WTC11 (cell line): ENCODE measurements at regions not wholly inside any gene's neighbourhood (a gene's known extent, or its start where the extent isn't known, plus 50 kb on each side); places are given as distances from the start of the nearest gene placed in this dataset.
"Not testable (repeated sequence)": the region's sequence is repeated elsewhere in the genome, so short reads cannot be mapped to it uniquely, and the experiment has no call there.

Source experiments
- ATAC-seq: fragments of 200-7000 bp; cut with Tn5 transposase; 2 replicates; pipeline ENCODE4 v1.10.0; 2021; ENCODE audit warnings: mild to moderate bottlenecking, moderate library complexity
- CTCF ChIA-PET: fragments of 300-600 bp; sonication (Branson Sonifier 250); formaldehyde crosslinking; loops from one replicate; lab custom pipeline; 2021; ENCODE audit warnings: antibody characterized with exemption; lab: Charles Lee
- POLR2A ChIA-PET: fragments of 350-600 bp; sonication (Branson Sonifier 250); formaldehyde crosslinking; loops from one replicate; lab custom pipeline; 2021; ENCODE audit warnings: antibody characterized with exemption; lab: Charles Lee
- DNase-seq: peaks from one replicate; pipeline ENCODE4 v3.0.0; 2021; ENCODE audit warnings: low spot score
- H3K27ac Mint-ChIP-seq: 2 replicates; pipeline ENCODE4 v1.8.0; 2021; ENCODE audit warnings: mixed read lengths
- H3K27me3 Mint-ChIP-seq: 2 replicates; pipeline ENCODE4 v1.8.0; 2021; ENCODE audit warnings: low read depth, mild to moderate bottlenecking, moderate library complexity, mixed read lengths
- H3K36me3 Mint-ChIP-seq: 2 replicates; pipeline ENCODE4 v1.8.0; 2021; ENCODE audit warnings: mixed read lengths
- H3K4me1 Mint-ChIP-seq: 2 replicates; pipeline ENCODE4 v1.8.0; 2022; ENCODE audit warnings: mixed read lengths
- H3K4me3 Mint-ChIP-seq: 2 replicates; pipeline ENCODE4 v1.8.0; 2021; ENCODE audit warnings: mild to moderate bottlenecking, moderate library complexity, mixed read lengths
- H3K9me3 Mint-ChIP-seq: 2 replicates; pipeline ENCODE4 v1.8.0; 2021; ENCODE audit warnings: mixed read lengths
- CBFB ChIP-seq: sonication (generic); formaldehyde crosslinking; IDR thresholded peaks from 2 replicates; pipeline ENCODE4 v1.8.1; 2022; ENCODE audit warnings: mild to moderate bottlenecking, low read depth, missing genetic modification reagents
- ETV6 ChIP-seq: sonication (generic); formaldehyde crosslinking; IDR thresholded peaks from 2 replicates; pipeline ENCODE4 v1.8.1; 2022; ENCODE audit warnings: mild to moderate bottlenecking, missing genetic modification reagents
- GABPB1 ChIP-seq: sonication (generic); formaldehyde crosslinking; IDR thresholded peaks from 2 replicates; pipeline ENCODE4 v1.8.1; 2023; ENCODE audit warnings: mild to moderate bottlenecking, missing genetic modification reagents
- MXD4 ChIP-seq: fragments of 250-450 bp; sonication (Bioruptor Pico); IDR thresholded peaks from 2 replicates; pipeline ENCODE4 v1.8.0; 2021; ENCODE audit warnings: mild to moderate bottlenecking, moderate library complexity, borderline replicate concordance
- NFATC4 ChIP-seq: fragments of 250-450 bp; sonication (Bioruptor Pico); IDR thresholded peaks from 2 replicates; pipeline ENCODE4 v1.9.0; 2021; ENCODE audit warnings: mild to moderate bottlenecking
- NR1H2 ChIP-seq: sonication (generic); formaldehyde crosslinking; IDR thresholded peaks from 2 replicates; pipeline ENCODE4 v1.9.0; 2021; ENCODE audit warnings: mild to moderate bottlenecking, moderate library complexity, missing genetic modification reagents
- NR3C1 ChIP-seq: sonication (generic); formaldehyde crosslinking; conservative IDR thresholded peaks from 2 replicates; pipeline ENCODE4 v1.8.1; 2023; ENCODE audit warnings: low read depth, mild to moderate bottlenecking, missing genetic modification reagents
- TEAD1 ChIP-seq: sonication (generic); formaldehyde crosslinking; IDR thresholded peaks from 2 replicates; pipeline ENCODE4 v1.8.0; 2022; ENCODE audit warnings: mild to moderate bottlenecking, missing genetic modification reagents
- ZNF219 ChIP-seq: sonication (generic); formaldehyde crosslinking; IDR thresholded peaks from 2 replicates; pipeline ENCODE4 v1.8.0; 2023; ENCODE audit warnings: missing genetic modification reagents, mild to moderate bottlenecking, borderline replicate concordance
- TF ChIP-seq, protein P1 (sequence below): sonication (generic); formaldehyde crosslinking; IDR thresholded peaks from 2 replicates; pipeline ENCODE4 v1.8.1; 2022; ENCODE audit warnings: missing genetic modification reagents, borderline replicate concordance
- TF ChIP-seq, protein P2 (sequence below): sonication (generic); formaldehyde crosslinking; IDR thresholded peaks from 2 replicates; pipeline ENCODE4 v1.8.1; 2023; ENCODE audit warnings: mild to moderate bottlenecking, missing genetic modification reagents
- TF ChIP-seq, protein P3 (sequence below): fragments of 250-450 bp; sonication (Bioruptor Pico); IDR thresholded peaks from 2 replicates; pipeline ENCODE4 v1.8.0; 2021; ENCODE audit warnings: mild to moderate bottlenecking
- TF ChIP-seq, protein P4 (sequence below): sonication (generic); formaldehyde crosslinking; conservative IDR thresholded peaks from 2 replicates; pipeline ENCODE4 v1.8.1; 2022; ENCODE audit warnings: mild to moderate bottlenecking, missing genetic modification reagents
- TF ChIP-seq, protein P5 (sequence below): sonication (generic); formaldehyde crosslinking; IDR thresholded peaks from 2 replicates; pipeline ENCODE4 v1.8.1; 2022; ENCODE audit warnings: low read depth, missing genetic modification reagents, borderline replicate concordance
- TF ChIP-seq, protein P6 (sequence below): fragments of 250-450 bp; sonication (Bioruptor Pico); IDR thresholded peaks from 2 replicates; pipeline ENCODE4 v1.9.0; 2021; ENCODE audit warnings: mild to moderate bottlenecking, borderline replicate concordance
- TF ChIP-seq, protein P7 (sequence below): fragments of 250-450 bp; sonication (Bioruptor Pico); conservative IDR thresholded peaks from 2 replicates; pipeline ENCODE4 v1.9.0; 2021; ENCODE audit warnings: mild to moderate bottlenecking

DNA sequence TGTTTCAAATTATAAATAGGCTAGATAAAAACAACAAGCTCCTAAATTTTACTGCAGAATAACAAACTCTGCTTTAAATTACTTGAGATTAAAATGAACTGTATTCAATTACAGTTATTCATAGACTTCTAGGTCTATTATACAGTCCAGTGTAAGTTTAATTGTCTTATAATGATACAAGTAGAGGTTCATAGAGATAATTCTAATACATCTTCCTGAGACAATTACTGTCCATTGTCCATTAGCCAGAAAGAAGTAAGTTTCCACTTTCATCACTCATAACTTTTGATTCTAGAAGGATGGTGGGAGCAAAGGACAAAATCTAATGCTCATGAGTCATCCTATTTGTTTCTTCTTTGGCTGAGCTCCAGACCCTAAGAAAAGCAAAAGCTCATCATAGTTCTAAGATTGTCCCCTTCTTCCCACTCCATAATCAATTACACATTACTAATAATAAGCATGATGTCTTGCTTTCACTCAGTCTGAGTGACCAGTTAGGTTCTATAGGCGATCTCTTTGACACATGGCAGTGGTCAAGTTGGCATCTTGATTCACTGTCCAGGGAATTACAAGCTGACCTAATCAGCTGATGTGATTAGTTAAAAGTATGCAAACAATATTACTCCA lies 502.5 kb upstream of the IZUMO3 start (continued):
- TF ChIP-seq ETV6 (CRISPR knock-in tag), result no peak
- TF ChIP-seq, protein P1, sequence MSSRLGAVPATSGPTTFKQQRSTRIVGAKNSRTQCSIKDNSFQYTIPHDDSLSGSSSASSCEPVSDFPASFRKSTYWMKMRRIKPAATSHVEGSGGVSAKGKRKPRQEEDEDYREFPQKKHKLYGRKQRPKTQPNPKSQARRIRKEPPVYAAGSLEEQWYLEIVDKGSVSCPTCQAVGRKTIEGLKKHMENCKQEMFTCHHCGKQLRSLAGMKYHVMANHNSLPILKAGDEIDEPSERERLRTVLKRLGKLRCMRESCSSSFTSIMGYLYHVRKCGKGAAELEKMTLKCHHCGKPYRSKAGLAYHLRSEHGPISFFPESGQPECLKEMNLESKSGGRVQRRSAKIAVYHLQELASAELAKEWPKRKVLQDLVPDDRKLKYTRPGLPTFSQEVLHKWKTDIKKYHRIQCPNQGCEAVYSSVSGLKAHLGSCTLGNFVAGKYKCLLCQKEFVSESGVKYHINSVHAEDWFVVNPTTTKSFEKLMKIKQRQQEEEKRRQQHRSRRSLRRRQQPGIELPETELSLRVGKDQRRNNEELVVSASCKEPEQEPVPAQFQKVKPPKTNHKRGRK (CRISPR knock-in tag), result no peak
- TF ChIP-seq NR3C1, result no peak
- TF ChIP-seq, protein P2, sequence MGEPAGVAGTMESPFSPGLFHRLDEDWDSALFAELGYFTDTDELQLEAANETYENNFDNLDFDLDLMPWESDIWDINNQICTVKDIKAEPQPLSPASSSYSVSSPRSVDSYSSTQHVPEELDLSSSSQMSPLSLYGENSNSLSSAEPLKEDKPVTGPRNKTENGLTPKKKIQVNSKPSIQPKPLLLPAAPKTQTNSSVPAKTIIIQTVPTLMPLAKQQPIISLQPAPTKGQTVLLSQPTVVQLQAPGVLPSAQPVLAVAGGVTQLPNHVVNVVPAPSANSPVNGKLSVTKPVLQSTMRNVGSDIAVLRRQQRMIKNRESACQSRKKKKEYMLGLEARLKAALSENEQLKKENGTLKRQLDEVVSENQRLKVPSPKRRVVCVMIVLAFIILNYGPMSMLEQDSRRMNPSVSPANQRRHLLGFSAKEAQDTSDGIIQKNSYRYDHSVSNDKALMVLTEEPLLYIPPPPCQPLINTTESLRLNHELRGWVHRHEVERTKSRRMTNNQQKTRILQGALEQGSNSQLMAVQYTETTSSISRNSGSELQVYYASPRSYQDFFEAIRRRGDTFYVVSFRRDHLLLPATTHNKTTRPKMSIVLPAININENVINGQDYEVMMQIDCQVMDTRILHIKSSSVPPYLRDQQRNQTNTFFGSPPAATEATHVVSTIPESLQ, result no peak
- TF ChIP-seq, protein P3, sequence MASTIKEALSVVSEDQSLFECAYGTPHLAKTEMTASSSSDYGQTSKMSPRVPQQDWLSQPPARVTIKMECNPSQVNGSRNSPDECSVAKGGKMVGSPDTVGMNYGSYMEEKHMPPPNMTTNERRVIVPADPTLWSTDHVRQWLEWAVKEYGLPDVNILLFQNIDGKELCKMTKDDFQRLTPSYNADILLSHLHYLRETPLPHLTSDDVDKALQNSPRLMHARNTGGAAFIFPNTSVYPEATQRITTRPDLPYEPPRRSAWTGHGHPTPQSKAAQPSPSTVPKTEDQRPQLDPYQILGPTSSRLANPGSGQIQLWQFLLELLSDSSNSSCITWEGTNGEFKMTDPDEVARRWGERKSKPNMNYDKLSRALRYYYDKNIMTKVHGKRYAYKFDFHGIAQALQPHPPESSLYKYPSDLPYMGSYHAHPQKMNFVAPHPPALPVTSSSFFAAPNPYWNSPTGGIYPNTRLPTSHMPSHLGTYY, result no peak

DNA sequence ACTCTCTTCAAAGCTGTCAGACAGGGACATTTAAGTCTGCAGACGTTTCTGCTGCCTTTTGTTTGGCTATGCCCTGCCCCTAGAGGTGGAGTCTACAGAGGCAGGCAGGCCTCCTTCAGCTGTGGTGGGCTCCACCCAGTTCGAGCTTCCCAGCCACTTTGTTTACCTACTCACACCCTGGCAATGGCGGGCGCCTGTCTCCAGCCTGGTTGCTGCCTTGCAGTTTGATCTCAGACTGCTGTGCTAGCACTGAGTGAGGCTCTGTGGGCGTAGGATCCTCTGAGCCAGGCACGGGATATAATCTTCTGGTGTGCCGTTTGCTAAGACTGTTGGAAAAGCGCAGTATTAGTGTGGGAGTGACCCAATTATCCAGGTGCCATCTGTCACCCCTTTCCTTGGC lies 499.8 kb upstream of the IZUMO3 start:
- H3K4me1 Mint-ChIP-seq, DNase-seq, H3K27me3 Mint-ChIP-seq, POLR2A ChIA-PET, H3K4me3 Mint-ChIP-seq, ATAC-seq, CTCF ChIA-PET, H3K27ac Mint-ChIP-seq: not testable (repeated sequence)
- Mint-ChIP-seq H3K36me3 (peaks cover 18% of the 10 kb centered on the region), H3K9me3 (peaks cover 34% of the 10 kb centered on the region)

DNA sequence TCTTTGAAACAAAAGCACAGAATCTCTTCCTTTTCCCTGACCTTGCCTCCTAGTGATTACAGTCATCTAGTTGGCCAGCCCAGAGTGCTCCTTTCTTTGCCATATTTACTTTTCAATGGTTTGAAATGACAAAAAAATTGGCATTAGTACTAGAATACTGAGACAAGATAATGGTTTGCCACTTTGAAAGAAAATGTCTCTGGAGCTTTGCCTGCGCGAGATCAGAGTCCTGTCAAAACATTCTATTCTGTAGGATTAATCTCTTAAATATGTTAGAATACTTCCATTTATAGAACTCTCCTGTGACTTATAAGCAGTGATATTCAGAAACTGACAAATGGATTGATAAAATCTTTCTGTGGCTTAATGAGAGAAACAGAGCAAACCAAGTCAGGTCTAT lies 484.0 kb upstream of the IZUMO3 start:
- POLR2A ChIA-PET, result no interaction called here
- TF ChIP-seq, protein P4, sequence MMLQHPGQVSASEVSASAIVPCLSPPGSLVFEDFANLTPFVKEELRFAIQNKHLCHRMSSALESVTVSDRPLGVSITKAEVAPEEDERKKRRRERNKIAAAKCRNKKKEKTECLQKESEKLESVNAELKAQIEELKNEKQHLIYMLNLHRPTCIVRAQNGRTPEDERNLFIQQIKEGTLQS (CRISPR knock-in tag), result no peak
- TF ChIP-seq CBFB (CRISPR knock-in tag) (no peak), MXD4 (CRISPR knock-in tag) (no peak), NFATC4 (CRISPR knock-in tag) (no peak), NR1H2 (CRISPR knock-in tag) (no peak), NR3C1 (no peak), TEAD1 (CRISPR knock-in tag) (no peak), ZNF219 (CRISPR knock-in tag) (no peak), GABPB1 (CRISPR knock-in tag) (no peak)
- TF ChIP-seq, protein P5, sequence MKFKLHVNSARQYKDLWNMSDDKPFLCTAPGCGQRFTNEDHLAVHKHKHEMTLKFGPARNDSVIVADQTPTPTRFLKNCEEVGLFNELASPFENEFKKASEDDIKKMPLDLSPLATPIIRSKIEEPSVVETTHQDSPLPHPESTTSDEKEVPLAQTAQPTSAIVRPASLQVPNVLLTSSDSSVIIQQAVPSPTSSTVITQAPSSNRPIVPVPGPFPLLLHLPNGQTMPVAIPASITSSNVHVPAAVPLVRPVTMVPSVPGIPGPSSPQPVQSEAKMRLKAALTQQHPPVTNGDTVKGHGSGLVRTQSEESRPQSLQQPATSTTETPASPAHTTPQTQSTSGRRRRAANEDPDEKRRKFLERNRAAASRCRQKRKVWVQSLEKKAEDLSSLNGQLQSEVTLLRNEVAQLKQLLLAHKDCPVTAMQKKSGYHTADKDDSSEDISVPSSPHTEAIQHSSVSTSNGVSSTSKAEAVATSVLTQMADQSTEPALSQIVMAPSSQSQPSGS, result no peak
- TF ChIP-seq, protein P1 (CRISPR knock-in tag), result no peak
- TF ChIP-seq, protein P6, sequence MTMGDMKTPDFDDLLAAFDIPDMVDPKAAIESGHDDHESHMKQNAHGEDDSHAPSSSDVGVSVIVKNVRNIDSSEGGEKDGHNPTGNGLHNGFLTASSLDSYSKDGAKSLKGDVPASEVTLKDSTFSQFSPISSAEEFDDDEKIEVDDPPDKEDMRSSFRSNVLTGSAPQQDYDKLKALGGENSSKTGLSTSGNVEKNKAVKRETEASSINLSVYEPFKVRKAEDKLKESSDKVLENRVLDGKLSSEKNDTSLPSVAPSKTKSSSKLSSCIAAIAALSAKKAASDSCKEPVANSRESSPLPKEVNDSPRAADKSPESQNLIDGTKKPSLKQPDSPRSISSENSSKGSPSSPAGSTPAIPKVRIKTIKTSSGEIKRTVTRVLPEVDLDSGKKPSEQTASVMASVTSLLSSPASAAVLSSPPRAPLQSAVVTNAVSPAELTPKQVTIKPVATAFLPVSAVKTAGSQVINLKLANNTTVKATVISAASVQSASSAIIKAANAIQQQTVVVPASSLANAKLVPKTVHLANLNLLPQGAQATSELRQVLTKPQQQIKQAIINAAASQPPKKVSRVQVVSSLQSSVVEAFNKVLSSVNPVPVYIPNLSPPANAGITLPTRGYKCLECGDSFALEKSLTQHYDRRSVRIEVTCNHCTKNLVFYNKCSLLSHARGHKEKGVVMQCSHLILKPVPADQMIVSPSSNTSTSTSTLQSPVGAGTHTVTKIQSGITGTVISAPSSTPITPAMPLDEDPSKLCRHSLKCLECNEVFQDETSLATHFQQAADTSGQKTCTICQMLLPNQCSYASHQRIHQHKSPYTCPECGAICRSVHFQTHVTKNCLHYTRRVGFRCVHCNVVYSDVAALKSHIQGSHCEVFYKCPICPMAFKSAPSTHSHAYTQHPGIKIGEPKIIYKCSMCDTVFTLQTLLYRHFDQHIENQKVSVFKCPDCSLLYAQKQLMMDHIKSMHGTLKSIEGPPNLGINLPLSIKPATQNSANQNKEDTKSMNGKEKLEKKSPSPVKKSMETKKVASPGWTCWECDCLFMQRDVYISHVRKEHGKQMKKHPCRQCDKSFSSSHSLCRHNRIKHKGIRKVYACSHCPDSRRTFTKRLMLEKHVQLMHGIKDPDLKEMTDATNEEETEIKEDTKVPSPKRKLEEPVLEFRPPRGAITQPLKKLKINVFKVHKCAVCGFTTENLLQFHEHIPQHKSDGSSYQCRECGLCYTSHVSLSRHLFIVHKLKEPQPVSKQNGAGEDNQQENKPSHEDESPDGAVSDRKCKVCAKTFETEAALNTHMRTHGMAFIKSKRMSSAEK (CRISPR knock-in tag), result no peak
- TF ChIP-seq, protein P7, sequence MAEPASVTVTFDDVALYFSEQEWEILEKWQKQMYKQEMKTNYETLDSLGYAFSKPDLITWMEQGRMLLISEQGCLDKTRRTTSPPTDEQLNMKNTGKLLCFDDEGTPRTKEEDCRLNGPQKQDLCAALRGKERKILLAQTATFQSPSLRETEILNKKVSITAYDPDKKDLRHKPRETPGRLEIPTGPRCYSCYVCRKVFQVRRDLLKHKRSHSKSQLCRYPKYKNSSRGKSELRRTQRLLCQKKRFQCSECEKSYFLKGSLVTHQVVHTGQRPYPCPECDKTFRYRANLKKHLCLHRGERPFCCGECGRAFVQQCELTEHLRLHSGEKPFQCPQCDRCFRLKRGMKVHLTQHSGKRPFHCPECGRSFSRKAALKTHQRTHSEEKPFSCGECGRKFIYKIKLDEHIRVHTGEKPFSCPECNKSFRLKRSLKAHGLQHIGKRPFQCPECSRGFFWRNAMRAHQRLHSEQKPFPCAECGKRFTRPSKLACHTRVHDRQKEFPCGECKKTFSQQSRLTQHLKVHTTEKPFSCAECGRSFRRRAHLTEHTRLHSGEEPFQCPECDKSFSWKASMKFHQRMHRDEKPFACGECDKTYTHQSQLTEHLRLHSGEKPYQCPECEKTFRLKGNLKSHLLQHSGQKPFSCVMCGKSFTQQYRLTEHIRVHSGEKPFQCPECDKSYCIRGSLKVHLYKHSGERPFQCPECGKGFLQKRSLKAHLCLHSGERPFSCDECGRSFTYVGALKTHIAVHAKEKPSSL (CRISPR knock-in tag), result no peak

More for the DNA sequence above, 484.0 kb upstream of the IZUMO3 start:
- DNase-seq (no peak), ATAC-seq (no peak)
- no peaks in the 10 kb centered on the region for H3K4me1 Mint-ChIP-seq
- peaks cover 4% of the 10 kb centered on the region for H3K9me3 Mint-ChIP-seq
- H3K27me3 Mint-ChIP-seq, result no peaks in the 10 kb centered on the region
- CTCF ChIA-PET, result no interaction called here
- H3K4me3 Mint-ChIP-seq, result no peak overlapping the region
- H3K36me3 Mint-ChIP-seq, result no peaks in the 10 kb centered on the region
- H3K27ac Mint-ChIP-seq, result no peak overlapping the region
